ENCODE measurements at regions not wholly inside any gene's neighbourhood (a gene's known extent, or its start where the extent isn't known, plus 50 kb on each side); places are given as distances from the start of the nearest gene placed in this dataset.
"Not testable (repeated sequence)": the region's sequence is repeated elsewhere in the genome, so short reads cannot be mapped to it uniquely, and the experiment has no call there.

DNA sequence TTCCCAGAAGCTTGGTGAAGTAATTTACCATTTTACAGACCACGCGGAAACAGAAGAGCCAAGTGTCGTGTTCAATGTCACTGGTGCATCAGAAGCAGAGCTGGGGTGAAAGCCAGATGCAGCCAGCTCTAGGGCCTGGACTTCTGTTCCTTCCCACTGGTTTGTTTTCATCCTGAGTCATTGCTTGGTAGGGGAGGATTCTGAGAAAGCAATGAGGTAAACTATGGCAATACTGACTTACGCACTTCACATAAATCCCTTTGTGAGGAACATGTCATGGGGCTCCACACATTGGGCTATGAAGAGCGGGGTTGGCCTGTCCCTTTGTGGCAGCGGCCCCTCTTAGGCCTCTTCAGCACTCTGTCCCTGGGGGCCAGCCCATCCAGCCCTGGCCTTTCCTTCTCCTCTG lies 52.4 kb upstream of the RBFOX2 start:
- Histone ChIP-seq H3K4me1 (ENCODE audit: control insufficient read depth, extremely low read depth, insufficient read depth, low read length) (no peaks in the 10 kb centered on the region), H3K79me2 (ENCODE audit: control insufficient read depth, insufficient read depth, low read length) (no peaks in the 10 kb centered on the region), H3K27me3 (ENCODE audit: control insufficient read depth, extremely low read depth, insufficient read depth, low read length) (no peaks in the 10 kb centered on the region), H3K9me1 (ENCODE audit: control insufficient read depth, extremely low read depth, insufficient read depth, low read length) (no peaks in the 10 kb centered on the region), H3K9ac (ENCODE audit: control insufficient read depth, extremely low read depth, insufficient read depth, low read length) (no peak overlapping the region), H4K20me1 (ENCODE audit: control insufficient read depth, extremely low read depth, insufficient read depth, low read length) (no peaks in the 10 kb centered on the region), H3K9me3 (ENCODE audit: control insufficient read depth, low read depth, low read length) (no peaks in the 10 kb centered on the region), H3K4me2 (ENCODE audit: control insufficient read depth, extremely low read depth, insufficient read depth, low read depth, low read length) (no peak overlapping the region), H3K4me3 (ENCODE audit: control insufficient read depth in 2 of 3, extremely low read depth in 1 of 3, insufficient read depth in 2 of 3, low read depth in 1 of 3, low read length in 3 of 3) (no peak overlapping the region), H3K36me3 (ENCODE audit: control insufficient read depth in 2 of 2, extremely low read depth in 1 of 2, insufficient read depth in 2 of 2, low read length in 2 of 2) (no peaks in the 10 kb centered on the region), H3K27ac (ENCODE audit: control insufficient read depth, insufficient read depth, low read length) (no peak overlapping the region), H2AFZ (ENCODE audit: control insufficient read depth, low read length) (no peak overlapping the region)
- TF ChIP-seq, protein P1, sequence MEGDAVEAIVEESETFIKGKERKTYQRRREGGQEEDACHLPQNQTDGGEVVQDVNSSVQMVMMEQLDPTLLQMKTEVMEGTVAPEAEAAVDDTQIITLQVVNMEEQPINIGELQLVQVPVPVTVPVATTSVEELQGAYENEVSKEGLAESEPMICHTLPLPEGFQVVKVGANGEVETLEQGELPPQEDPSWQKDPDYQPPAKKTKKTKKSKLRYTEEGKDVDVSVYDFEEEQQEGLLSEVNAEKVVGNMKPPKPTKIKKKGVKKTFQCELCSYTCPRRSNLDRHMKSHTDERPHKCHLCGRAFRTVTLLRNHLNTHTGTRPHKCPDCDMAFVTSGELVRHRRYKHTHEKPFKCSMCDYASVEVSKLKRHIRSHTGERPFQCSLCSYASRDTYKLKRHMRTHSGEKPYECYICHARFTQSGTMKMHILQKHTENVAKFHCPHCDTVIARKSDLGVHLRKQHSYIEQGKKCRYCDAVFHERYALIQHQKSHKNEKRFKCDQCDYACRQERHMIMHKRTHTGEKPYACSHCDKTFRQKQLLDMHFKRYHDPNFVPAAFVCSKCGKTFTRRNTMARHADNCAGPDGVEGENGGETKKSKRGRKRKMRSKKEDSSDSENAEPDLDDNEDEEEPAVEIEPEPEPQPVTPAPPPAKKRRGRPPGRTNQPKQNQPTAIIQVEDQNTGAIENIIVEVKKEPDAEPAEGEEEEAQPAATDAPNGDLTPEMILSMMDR (optimal IDR thresholded peaks at IDR 0.05 in 1 of 3, IDR thresholded peaks at IDR 0.05 in 1 of 3, conservative IDR thresholded peaks at IDR 0.05 in 1 of 3; ENCODE audit: extremely low read depth in 1 of 3, insufficient read depth in 2 of 3, low read length in 3 of 3) = no peak
- TF ChIP-seq EZH2 (IDR thresholded peaks at IDR 0.05; ENCODE audit: low read length) = no peak
- dilution Hi-C loops (cut with MboI; ENCODE audit: extremely low pct_ligation_motif_present, low sequenced_read_pairs) = no loop called here
- FAIRE-seq (no peak), DNase-seq (ENCODE audit: low read depth, low spot score) (no peak)

DNA sequence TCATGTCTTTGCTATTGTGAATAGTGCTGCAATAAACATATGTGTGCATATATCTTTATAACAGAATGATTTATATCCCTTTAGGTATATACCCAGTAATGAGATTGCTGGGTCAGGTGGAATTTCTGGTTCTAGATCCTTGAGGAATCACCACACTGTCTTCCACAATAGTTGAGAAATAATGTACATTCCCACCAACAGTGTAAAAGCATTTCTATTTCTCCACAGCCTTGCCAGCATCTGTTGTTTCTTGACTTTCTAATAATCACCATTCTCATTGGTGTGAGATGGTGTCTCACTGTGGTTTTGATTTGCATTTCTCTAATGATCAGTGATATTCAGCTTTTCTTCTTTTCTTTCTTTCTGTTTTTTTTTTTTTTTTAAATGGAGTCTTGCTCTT lies 51.7 kb upstream of the RBFOX2 start:
- H3K79me2 ChIP-seq (ENCODE audit: control insufficient read depth, insufficient read depth, low read length); dilution Hi-C loops (cut with MboI; ENCODE audit: extremely low pct_ligation_motif_present, low sequenced_read_pairs); DNase-seq (ENCODE audit: low read depth, low spot score); H3K36me3 ChIP-seq (ENCODE audit: control insufficient read depth in 2 of 2, extremely low read depth in 1 of 2, insufficient read depth in 2 of 2, low read length in 2 of 2); H3K4me2 ChIP-seq (ENCODE audit: control insufficient read depth, extremely low read depth, insufficient read depth, low read depth, low read length); H3K4me1 ChIP-seq (ENCODE audit: control insufficient read depth, extremely low read depth, insufficient read depth, low read length); H3K27me3 ChIP-seq (ENCODE audit: control insufficient read depth, extremely low read depth, insufficient read depth, low read length); H3K4me3 ChIP-seq (ENCODE audit: control insufficient read depth in 2 of 3, extremely low read depth in 1 of 3, insufficient read depth in 2 of 3, low read depth in 1 of 3, low read length in 3 of 3); H3K27ac ChIP-seq (ENCODE audit: control insufficient read depth, insufficient read depth, low read length); H3K9me3 ChIP-seq (ENCODE audit: control insufficient read depth, low read depth, low read length); H4K20me1 ChIP-seq (ENCODE audit: control insufficient read depth, extremely low read depth, insufficient read depth, low read length); FAIRE-seq; H2AFZ ChIP-seq (ENCODE audit: control insufficient read depth, low read length); H3K9ac ChIP-seq (ENCODE audit: control insufficient read depth, extremely low read depth, insufficient read depth, low read length); H3K9me1 ChIP-seq (ENCODE audit: control insufficient read depth, extremely low read depth, insufficient read depth, low read length): not testable (repeated sequence)

DNA sequence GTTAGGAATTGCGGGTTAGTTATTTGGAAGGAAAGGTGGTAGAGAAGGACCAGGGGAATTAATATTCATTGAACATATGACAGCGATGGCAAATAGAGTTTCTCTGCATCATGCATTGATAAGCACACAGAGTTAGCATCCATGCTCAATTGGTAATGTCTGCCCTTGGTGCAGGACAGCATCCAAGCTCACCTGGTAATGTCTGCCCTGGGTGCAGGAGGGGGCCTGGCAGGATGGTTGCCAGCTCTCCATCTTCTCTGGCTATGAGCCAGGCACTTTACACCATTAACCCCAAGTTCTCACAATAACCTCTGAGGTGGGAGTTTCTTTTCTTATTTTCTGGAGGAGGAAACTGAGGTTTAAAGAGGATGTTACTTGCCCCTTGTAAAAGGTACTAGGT lies 50.4 kb upstream of the RBFOX2 start:
- dilution Hi-C loops (cut with MboI; ENCODE audit: extremely low pct_ligation_motif_present, low sequenced_read_pairs) = no loop called here

More for the DNA sequence above, 50.4 kb upstream of the RBFOX2 start:
- Histone ChIP-seq H3K79me2 (ENCODE audit: control insufficient read depth, insufficient read depth, low read length) (no peaks in the 10 kb centered on the region), H3K9me1 (ENCODE audit: control insufficient read depth, extremely low read depth, insufficient read depth, low read length) (no peaks in the 10 kb centered on the region), H3K9me3 (ENCODE audit: control insufficient read depth, low read depth, low read length) (no peaks in the 10 kb centered on the region), H3K36me3 (ENCODE audit: control insufficient read depth in 2 of 2, extremely low read depth in 1 of 2, insufficient read depth in 2 of 2, low read length in 2 of 2) (no peaks in the 10 kb centered on the region), H3K4me1 (ENCODE audit: control insufficient read depth, extremely low read depth, insufficient read depth, low read length) (no peaks in the 10 kb centered on the region), H3K9ac (ENCODE audit: control insufficient read depth, extremely low read depth, insufficient read depth, low read length) (no peak overlapping the region), H3K4me3 (ENCODE audit: control insufficient read depth in 2 of 3, extremely low read depth in 1 of 3, insufficient read depth in 2 of 3, low read depth in 1 of 3, low read length in 3 of 3) (no peak overlapping the region), H2AFZ (ENCODE audit: control insufficient read depth, low read length) (no peak overlapping the region), H3K27ac (ENCODE audit: control insufficient read depth, insufficient read depth, low read length) (no peak overlapping the region), H3K4me2 (ENCODE audit: control insufficient read depth, extremely low read depth, insufficient read depth, low read depth, low read length) (no peak overlapping the region), H3K27me3 (ENCODE audit: control insufficient read depth, extremely low read depth, insufficient read depth, low read length) (no peaks in the 10 kb centered on the region), H4K20me1 (ENCODE audit: control insufficient read depth, extremely low read depth, insufficient read depth, low read length) (no peaks in the 10 kb centered on the region)
- DNase-seq (ENCODE audit: low read depth, low spot score) = no peak
- FAIRE-seq = no peak
- TF ChIP-seq, protein P1 (optimal IDR thresholded peaks at IDR 0.05 in 1 of 3, IDR thresholded peaks at IDR 0.05 in 1 of 3, conservative IDR thresholded peaks at IDR 0.05 in 1 of 3; ENCODE audit: extremely low read depth in 1 of 3, insufficient read depth in 2 of 3, low read length in 3 of 3) = no peak

Data from keratinocyte (primary cell).